GM21515 (cell line): ENCODE measurements at regions not wholly inside any gene's neighbourhood (a gene's known extent, or its start where the extent isn't known, plus 50 kb on each side); places are given as distances from the start of the nearest gene placed in this dataset.
"Not testable (repeated sequence)": the region's sequence is repeated elsewhere in the genome, so short reads cannot be mapped to it uniquely, and the experiment has no call there.

ENCODE experiments used
- ATAC-seq: cut with Tn5 transposase; IDR thresholded peaks from one replicate; pipeline ENCODE4 v1.9.1; 2021; ENCODE audit not compliant: unreplicated experiment

GRCh38 chr11:90282551-90283071 is 59.8 kb upstream of the CHORDC1 start:
- ATAC-seq: not testable (repeated sequence)

GRCh38 chr11:90274362-90274761 is 51.5 kb upstream of the CHORDC1 start:
- no peak for ATAC-seq
